ENCODE measurements at regions not wholly inside any gene's neighbourhood (a gene's known extent, or its start where the extent isn't known, plus 50 kb on each side); places are given as distances from the start of the nearest gene placed in this dataset.

- TF ChIP-seq CTCF (IDR thresholded peaks at IDR 0.05) = no peak
- TF ChIP-seq EP300 (IDR thresholded peaks at IDR 0.05) = no peak
Measured at GRCh38 chr22:27193215-27193614, 535.8 kb downstream of the MIAT start.
